ENCODE measurements at regions not wholly inside any gene's neighbourhood (a gene's known extent, or its start where the extent isn't known, plus 50 kb on each side); places are given as distances from the start of the nearest gene placed in this dataset.

DNA sequence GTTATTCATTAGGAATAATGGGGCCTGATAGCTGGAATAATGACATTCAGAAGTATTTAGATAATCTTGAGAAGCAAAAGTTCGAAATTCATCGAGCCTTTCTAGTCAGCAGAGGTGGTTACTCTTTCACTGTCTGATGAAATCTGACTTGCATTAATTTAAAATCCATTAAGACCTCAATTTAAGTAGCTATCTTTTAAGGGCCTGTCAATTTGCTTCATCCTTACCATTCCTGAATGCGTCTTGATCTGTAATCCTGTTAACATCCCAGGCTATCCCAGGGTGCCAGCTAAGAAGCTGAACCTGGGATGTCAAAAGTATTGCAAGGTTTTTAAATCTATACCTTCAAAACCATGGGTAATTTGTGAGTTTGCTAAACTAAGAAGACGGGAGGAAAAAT, 1491.0 kb upstream of the MIR17HG start:
- no peaks in the 10 kb centered on the region for H3K27me3 Mint-ChIP-seq (ENCODE audit: low read depth)
- H3K4me3 Mint-ChIP-seq = no peak overlapping the region
- no peaks in the 10 kb centered on the region for H3K4me1 Mint-ChIP-seq
- H3K9me3 Mint-ChIP-seq = no peaks in the 10 kb centered on the region
- DNase-seq (ENCODE audit: low read depth, low spot score) = no peak
- no peak overlapping the region for H3K27ac Mint-ChIP-seq (ENCODE audit: unreplicated experiment)
- no peaks in the 10 kb centered on the region for H3K36me3 Mint-ChIP-seq (ENCODE audit: low read depth)
- TF ChIP-seq, protein P1, sequence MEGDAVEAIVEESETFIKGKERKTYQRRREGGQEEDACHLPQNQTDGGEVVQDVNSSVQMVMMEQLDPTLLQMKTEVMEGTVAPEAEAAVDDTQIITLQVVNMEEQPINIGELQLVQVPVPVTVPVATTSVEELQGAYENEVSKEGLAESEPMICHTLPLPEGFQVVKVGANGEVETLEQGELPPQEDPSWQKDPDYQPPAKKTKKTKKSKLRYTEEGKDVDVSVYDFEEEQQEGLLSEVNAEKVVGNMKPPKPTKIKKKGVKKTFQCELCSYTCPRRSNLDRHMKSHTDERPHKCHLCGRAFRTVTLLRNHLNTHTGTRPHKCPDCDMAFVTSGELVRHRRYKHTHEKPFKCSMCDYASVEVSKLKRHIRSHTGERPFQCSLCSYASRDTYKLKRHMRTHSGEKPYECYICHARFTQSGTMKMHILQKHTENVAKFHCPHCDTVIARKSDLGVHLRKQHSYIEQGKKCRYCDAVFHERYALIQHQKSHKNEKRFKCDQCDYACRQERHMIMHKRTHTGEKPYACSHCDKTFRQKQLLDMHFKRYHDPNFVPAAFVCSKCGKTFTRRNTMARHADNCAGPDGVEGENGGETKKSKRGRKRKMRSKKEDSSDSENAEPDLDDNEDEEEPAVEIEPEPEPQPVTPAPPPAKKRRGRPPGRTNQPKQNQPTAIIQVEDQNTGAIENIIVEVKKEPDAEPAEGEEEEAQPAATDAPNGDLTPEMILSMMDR (conservative IDR thresholded peaks at IDR 0.05) = no peak

DNA sequence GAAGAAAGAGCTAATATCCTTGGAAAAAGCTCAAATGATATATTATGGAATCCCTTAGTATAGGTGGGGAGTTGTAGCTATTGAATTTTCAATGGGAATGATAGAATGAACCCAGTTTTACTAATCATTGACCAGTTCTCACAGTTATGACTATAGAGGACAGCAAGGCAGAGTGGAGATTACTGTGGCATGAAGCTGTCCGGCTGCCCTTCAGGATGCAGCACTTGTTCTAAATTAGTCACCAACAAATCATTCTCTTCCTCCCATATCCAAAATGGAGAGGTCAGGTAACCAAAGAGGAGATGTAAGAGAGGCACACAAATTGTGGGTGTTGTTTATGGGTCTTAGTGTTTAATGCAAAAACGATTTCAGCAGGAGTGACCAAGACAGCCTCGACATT, 1490.0 kb upstream of the MIR17HG start:
- Mint-ChIP-seq H3K36me3 (ENCODE audit: low read depth) (no peaks in the 10 kb centered on the region), H3K27me3 (ENCODE audit: low read depth) (no peaks in the 10 kb centered on the region), H3K27ac (ENCODE audit: unreplicated experiment) (no peak overlapping the region), H3K4me3 (no peak overlapping the region), H3K4me1 (no peaks in the 10 kb centered on the region), H3K9me3 (no peaks in the 10 kb centered on the region)
- DNase-seq (ENCODE audit: low read depth, low spot score) = no peak
- TF ChIP-seq, protein P1 (conservative IDR thresholded peaks at IDR 0.05) = no peak

DNA sequence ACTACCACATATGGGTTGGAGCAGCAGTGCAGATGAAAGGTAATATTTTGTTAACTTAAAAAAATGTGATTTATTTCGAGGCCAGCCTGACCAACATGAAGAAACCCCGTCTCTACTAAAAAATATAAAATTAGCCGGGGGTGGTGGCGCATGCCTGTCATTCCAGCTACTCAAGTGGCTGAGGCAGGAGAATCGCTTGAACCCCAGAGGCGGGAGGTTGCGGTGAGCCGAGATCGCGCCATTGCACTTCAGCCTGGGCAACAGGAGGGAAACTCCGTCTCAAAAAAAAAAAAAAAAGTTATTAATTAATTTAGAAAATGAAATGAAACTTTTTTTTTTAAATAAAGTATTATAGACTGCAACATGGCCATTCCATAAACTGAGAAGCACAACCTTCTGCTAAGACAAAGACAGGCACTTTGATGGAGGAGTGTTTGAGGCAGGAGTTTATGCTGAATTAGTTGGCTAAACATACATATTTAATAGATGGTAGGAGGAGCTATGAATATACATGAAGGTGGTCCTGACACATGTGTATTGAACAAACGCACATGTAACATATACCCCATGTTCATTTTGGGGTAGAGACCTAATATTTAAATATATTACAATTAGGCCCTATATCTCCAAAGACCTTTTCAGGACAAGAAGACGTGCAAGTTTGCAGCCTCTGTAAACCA, 1485.3 kb upstream of the MIR17HG start:
- Mint-ChIP-seq H3K36me3 (ENCODE audit: low read depth) (no peaks in the 10 kb centered on the region), H3K27ac (ENCODE audit: unreplicated experiment) (no peak overlapping the region), H3K4me3 (no peak overlapping the region), H3K4me1 (no peaks in the 10 kb centered on the region), H3K27me3 (ENCODE audit: low read depth) (no peaks in the 10 kb centered on the region), H3K9me3 (peaks cover under 1% of the 10 kb centered on the region)
- DNase-seq (ENCODE audit: low read depth, low spot score) = no peak
- TF ChIP-seq, protein P1 (conservative IDR thresholded peaks at IDR 0.05) = no peak

DNA sequence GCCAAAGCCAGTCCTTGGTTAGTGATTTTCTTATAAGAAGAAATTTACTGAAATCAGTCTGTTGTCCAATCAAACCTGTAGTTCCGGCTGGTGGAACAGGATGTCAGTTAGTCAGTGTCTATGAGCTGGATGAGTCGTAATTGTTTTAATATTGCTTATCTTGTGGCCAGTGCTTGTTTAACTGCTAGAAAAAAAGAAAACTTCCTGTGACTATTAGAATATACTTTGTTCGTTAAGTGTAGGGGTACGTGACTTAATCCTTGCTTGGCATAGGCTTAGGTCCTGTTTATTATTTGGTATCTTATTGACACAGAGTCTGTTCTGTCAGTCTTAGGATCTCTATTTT, 1484.8 kb upstream of the MIR17HG start:
- Mint-ChIP-seq H3K4me3 (no peak overlapping the region), H3K4me1 (no peaks in the 10 kb centered on the region), H3K9me3 (peaks cover 6% of the 10 kb centered on the region), H3K27me3 (ENCODE audit: low read depth) (no peaks in the 10 kb centered on the region), H3K36me3 (ENCODE audit: low read depth) (no peaks in the 10 kb centered on the region), H3K27ac (ENCODE audit: unreplicated experiment) (no peak overlapping the region)
- no peak for DNase-seq (ENCODE audit: low read depth, low spot score)
- TF ChIP-seq, protein P1 (conservative IDR thresholded peaks at IDR 0.05) = no peak

DNA sequence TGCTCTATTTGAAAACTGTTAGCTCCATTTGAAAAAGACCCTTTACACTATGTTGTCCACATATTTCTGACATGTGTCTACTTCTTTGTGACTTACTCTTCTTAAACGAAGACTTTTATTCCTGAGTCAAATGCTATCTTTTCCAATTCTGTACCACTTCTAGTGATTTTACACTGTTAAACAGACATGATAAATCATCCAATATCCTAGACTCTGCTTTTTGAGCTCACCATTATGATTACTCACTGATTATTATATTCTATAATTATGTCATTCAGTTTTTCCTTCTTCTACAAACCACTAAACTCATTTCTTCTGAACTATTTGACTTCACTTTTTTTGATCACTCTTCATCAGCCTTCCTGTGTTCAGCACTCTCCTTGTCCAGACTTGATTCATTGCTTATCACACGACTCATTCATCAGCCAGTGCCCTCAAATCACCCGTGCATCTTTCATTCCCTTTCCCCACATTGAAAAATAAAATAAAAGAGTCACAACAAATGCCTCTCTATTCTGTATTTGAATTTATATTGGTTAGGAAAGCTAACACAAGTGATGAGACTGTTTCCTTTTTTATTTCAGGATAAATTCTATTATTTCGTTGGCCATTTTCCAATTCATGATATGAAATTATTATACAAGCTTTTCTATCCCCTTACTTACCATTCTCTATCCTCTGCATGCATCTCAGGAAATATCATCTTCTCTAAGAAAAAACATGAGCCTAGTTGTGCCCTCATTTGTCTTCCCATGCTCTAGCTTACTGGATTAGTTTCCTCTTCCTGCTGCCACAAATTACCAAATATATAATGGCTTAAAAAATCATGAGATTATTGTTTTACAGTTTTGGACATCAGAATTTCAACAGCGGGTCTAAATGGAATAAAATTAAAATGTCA, 1482.1 kb upstream of the MIR17HG start:
- Mint-ChIP-seq H3K9me3 (peaks cover 9% of the 10 kb centered on the region), H3K36me3 (ENCODE audit: low read depth) (no peaks in the 10 kb centered on the region), H3K4me1 (no peaks in the 10 kb centered on the region), H3K27me3 (ENCODE audit: low read depth) (no peaks in the 10 kb centered on the region), H3K4me3 (no peak overlapping the region), H3K27ac (ENCODE audit: unreplicated experiment) (no peak overlapping the region)
- DNase-seq (ENCODE audit: low read depth, low spot score) = no peak
- TF ChIP-seq, protein P1 (conservative IDR thresholded peaks at IDR 0.05) = no peak
